GM21360 (cell line): ENCODE measurements at regions not wholly inside any gene's neighbourhood (a gene's known extent, or its start where the extent isn't known, plus 50 kb on each side); places are given as distances from the start of the nearest gene placed in this dataset.

ENCODE experiments used
- ATAC-seq: cut with Tn5 transposase; IDR thresholded peaks from one replicate; pipeline ENCODE4 v1.9.1; 2021; ENCODE audit warnings: mild to moderate bottlenecking, moderate library complexity; ENCODE audit not compliant: unreplicated experiment

- ATAC-seq: no peak
Measured at GRCh38 chr1:103254691-103255090, 146.4 kb upstream of the COL11A1 start.

GRCh38 chr1:103250441-103250861 lies 142.1 kb upstream of the COL11A1 start:
- ATAC-seq: no peak

- ATAC-seq: no peak
Measured at GRCh38 chr1:103248417-103249102, 140.2 kb upstream of the COL11A1 start.

GRCh38 chr1:103247517-103247916 lies 139.2 kb upstream of the COL11A1 start:
- ATAC-seq: no peak

GRCh38 chr1:103243481-103243880 lies 135.2 kb upstream of the COL11A1 start:
- no peak for ATAC-seq

GRCh38 chr1:103239034-103239433 lies 130.7 kb upstream of the COL11A1 start:
- ATAC-seq: no peak

- ATAC-seq: no peak
Measured at GRCh38 chr1:103230061-103230460, 121.7 kb upstream of the COL11A1 start.

- ATAC-seq: no peak
Measured at GRCh38 chr1:103220631-103221041, 112.3 kb upstream of the COL11A1 start.

- ATAC-seq: no peak
Measured at GRCh38 chr1:103218821-103219220, 110.5 kb upstream of the COL11A1 start.

GRCh38 chr1:103218369-103218768 lies 110.0 kb upstream of the COL11A1 start:
- no peak for ATAC-seq

- no peak for ATAC-seq
Measured at GRCh38 chr1:103211073-103211472, 102.8 kb upstream of the COL11A1 start.

GRCh38 chr1:103208844-103209243 lies 100.5 kb upstream of the COL11A1 start:
- no peak for ATAC-seq

GRCh38 chr1:103199001-103199400 lies 90.7 kb upstream of the COL11A1 start:
- ATAC-seq: no peak

GRCh38 chr1:103198076-103198475 lies 89.8 kb upstream of the COL11A1 start:
- ATAC-seq: no peak

- no peak for ATAC-seq
Measured at GRCh38 chr1:103197216-103197615, 88.9 kb upstream of the COL11A1 start.

- ATAC-seq: no peak
Measured at GRCh38 chr1:103194984-103195383, 86.7 kb upstream of the COL11A1 start.

GRCh38 chr1:103194060-103194459 lies 85.7 kb upstream of the COL11A1 start:
- no peak for ATAC-seq

- no peak for ATAC-seq
Measured at GRCh38 chr1:103191327-103191726, 83.0 kb upstream of the COL11A1 start.

GRCh38 chr1:103190766-103191165 lies 82.4 kb upstream of the COL11A1 start:
- no peak for ATAC-seq

GRCh38 chr1:103187673-103188072 lies 79.4 kb upstream of the COL11A1 start:
- no peak for ATAC-seq

- no peak for ATAC-seq
Measured at GRCh38 chr1:103180660-103181059, 72.3 kb upstream of the COL11A1 start.

GRCh38 chr1:103177108-103177775 lies 68.9 kb upstream of the COL11A1 start:
- ATAC-seq: no peak
